ENCODE measurements at regions not wholly inside any gene's neighbourhood (a gene's known extent, or its start where the extent isn't known, plus 50 kb on each side); places are given as distances from the start of the nearest gene placed in this dataset.

DNA sequence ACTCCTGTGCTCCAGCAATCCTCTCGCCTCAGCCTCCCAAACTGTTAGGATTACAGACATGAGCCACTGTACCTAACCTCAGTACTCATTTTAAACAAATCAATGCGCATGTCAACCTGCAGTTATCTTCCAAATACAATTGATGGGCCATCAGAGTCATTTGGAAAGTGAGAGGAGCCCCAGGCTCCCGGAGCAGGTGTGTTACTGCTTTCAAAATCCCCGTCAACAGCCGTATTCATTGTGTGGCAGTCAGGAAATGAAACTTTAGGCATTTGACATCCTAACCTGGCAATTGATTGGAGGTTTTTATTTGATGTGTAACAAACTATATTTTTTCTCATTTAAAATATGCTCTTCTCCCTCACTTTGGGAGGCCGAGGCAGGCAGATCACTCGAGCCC, 623.6 kb upstream of the TENM3 start:
- no peak for DNase-seq (ENCODE audit: low read depth)

DNA sequence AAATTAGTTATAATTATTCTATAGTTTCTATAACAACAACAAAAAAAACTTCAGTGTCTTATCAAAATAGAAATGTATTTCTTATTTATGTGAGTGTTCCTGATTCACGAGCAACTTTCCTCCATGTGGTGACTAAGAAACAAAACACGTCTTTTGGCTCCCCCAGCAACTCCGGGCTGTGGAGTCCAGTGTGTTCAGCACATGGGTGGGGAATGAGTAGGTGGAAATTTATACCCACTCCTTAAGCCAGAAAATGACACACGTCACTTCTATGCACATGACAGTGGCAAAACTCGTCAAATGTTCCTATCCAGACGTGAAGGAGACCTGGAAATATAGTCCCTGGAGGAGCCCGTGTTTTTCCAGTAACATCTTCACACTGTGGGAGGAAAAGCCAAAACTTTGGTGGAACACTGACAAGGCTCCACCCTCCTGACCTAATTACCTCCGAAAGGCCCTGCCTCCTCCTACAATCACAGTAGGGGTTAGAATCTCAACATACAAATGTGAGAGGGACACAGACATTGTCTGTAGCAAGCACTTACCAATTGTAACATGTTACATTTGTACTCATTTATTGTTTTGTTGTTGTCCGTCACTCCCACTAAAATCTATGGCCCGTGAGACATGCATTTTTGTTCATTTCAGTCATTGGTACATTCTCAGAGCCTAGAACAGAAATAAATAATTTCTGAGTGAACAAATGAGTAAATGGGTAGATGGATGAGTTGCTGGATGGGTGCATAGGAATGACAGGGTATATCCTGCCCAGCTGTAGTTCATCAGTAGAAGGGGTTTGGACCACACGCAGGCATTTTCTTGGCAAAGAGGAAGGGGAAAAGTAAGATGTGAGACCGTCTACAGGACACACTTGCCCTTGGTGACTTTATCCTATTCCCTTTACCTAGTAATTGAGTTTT, 605.8 kb upstream of the TENM3 start:
- DNase-seq (ENCODE audit: low read depth): no peak

DNA sequence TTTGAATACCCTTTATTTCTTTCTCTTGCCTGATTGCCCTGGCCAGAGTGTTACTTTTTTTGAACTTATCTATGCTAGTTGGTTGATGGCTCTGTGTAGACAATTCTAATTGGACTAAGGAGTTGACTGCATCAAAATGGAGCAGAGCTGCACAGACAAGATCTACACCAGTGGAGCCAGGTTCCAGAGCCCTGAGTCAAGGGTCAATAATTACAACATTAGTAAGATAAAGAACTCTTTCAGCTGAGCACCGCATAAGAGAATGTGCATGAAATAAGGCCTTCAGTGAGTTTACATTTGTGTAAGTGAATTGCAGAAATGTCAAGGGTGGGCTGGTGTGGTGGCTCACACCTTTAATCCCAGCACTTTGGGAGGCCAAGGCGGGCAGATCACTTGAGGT, 599.7 kb upstream of the TENM3 start:
- no peak for DNase-seq (ENCODE audit: low read depth)

- no peak for DNase-seq (ENCODE audit: low read depth)
Measured at GRCh38 chr4:181645489-181645888, 597.7 kb upstream of the TENM3 start.

GRCh38 chr4:181646864-181647263, 596.3 kb upstream of the TENM3 start:
- DNase-seq (ENCODE audit: low read depth): no peak

DNA sequence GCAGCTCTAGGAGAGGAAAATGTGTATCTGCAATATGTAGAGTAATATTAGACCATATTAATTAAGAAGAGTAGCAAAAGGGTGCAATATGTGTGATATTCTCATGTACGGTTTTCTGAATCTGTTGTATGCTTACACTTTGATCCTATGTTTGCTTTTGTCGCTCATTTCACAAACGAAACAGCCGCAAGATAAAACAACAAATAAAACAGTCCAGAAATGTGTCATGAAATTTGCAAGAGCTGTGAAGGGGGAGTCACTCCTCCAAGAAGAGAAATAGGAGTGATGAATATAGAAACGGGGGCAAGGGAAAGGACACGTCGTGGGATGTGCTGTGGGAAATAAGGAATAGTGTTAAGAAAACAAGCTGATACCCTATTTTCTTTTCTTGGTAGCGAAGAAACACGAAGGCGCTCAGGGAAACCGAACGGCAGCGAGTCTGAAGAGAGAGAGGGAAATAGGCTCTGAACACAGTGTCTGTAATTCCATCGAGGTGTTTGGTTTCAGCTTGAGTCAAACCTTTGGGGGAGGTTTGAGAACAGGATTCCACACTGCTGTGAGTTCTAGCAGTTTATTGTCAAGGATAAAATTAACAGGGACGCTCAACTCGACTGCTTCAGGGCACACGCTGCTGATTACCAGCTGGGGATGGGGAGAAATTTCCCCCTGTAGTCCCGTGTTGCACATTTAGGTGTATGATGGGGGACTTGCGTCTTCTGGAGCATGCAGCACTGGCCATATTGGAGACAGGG, 595.6 kb upstream of the TENM3 start:
- DNase-seq (ENCODE audit: low read depth): no peak

DNA sequence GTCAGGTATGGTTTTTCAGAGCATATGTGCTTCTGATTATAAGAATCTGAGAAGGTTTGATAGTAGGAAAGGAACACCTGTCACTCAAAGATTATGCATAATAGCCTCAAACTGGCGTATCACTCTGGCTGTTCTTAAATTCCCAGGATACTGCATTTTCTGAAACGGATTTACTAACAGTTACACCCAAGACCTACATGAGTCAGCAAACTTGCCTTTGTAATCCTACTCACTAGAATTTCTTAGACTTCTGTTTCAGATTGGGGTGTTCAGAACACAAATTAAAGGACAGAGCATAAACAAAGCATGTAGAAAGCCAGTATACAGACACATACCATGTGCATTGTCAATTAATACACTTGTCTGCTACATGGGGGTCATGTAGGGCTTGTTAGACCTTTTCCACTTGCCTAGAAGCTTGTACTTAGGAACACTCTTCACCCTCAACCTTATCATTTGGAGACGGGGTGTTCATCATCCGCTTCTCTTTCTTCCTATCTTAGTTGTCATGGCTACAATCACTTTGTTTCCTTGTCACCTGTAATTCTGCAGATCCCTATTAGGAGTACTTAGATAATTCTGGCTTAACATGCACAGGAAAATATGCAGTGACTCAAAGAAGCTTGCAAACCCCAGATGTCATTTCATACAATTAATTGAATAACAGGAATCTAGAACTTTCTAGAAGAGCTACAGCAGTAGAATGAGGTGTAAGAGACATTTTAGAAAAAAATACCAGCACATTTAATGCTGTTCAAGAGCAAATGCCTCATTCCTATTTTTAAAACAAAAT, 593.0 kb upstream of the TENM3 start:
- no peak for DNase-seq (ENCODE audit: low read depth)

DNA sequence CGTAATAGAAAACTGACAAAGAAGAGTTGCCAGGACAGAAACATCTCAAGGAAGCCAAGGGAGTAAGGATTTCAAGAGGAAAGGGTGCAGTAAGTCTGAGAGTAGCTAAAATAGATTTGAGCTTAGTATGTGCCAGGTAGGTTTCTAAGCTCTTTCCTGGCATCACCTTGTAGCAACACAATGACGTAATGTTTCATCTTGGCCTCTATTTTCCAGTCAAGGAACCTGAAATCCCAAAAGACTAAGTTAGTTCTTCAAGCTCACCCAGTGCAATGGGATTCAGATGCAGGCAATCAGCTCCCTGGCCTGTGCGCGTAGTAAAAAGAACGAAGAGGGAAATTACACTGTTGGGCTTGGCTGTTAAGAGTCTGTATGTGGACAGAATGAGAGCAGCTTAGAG, 586.5 kb upstream of the TENM3 start:
- DNase-seq (ENCODE audit: low read depth): no peak

GRCh38 chr4:181659202-181659601, 584.0 kb upstream of the TENM3 start:
- DNase-seq (ENCODE audit: low read depth): no peak

DNA sequence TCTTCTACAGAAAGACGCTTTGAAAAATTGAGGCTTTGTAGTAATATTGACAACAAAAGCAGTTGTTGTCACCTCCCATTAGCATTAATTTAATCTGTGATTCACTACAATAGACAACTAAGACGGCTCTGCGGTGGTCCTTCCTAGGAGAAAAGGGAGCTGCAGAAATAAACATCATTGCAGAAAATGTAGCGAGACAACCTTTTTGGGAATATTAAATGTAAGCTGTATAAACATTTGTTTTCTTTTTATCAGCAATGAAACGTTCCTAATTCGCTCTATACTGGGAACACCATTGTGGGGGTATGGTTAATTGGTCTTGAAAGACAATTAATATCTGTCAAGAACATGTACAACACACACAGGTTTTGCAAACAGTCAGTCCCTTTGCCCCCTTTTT, 583.3 kb upstream of the TENM3 start:
- no peak for DNase-seq (ENCODE audit: low read depth)

GRCh38 chr4:181661090-181661489, 582.1 kb upstream of the TENM3 start:
- no peak for DNase-seq (ENCODE audit: low read depth)

GRCh38 chr4:181661923-181662322, 581.3 kb upstream of the TENM3 start:
- no peak for DNase-seq (ENCODE audit: low read depth)

DNA sequence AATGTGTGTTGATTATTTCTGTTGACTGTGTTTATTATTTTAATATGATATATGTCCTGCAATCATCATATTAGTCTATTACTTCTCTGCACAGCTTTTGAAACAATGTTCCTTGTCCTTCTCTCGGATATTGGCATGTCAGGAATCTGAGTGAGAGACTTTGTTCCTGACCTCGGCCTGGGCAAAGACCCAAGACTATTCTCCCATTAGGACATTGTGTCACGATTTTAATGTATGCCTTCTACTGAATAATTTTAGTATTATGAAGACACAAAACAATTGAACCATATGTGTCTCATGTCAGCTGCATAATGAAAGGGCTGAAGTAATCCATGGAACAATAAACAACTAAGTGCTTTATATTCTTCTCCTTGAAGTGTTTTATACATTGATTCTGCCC, 580.8 kb upstream of the TENM3 start:
- no peak for DNase-seq (ENCODE audit: low read depth)

GRCh38 chr4:181670506-181670905, 572.7 kb upstream of the TENM3 start:
- DNase-seq (ENCODE audit: low read depth): no peak

DNA sequence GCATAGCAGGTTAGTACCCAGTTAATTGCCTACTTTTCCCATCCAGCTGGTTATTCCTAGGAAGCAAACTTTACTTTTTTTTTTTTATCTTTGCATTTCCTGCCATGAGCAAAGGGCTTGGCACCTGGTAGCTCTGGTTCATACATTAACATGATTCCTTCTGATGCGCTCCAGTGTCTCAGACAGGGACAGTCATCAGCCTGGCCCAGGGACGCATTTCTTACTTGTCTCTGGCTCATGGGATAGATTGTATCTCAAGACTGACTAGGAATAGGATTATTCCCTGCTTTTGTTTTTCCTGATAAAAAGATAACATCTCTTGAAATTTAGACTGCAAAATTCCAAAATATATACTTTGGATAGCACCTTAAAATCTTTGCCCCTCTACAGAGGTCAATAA, 571.5 kb upstream of the TENM3 start:
- no peak for DNase-seq (ENCODE audit: low read depth)

DNA sequence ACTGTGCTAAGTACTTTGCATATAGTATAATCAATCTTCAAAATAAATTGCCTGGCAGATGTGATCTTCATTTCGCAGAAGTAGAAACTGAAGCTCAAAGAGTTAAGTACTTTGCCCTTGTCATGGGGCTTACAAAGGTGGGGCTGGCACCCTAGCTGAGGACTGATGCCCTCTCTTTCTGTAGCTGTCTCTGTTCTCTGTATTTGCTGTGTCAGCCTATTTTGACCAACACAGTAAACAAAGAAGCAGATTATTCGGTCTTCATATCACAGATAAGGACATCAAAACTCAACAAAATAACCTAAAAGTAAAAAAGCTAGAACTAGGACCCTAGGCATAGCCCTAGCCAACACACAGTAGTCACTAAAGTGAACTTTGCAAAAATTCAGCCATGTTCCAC, 570.5 kb upstream of the TENM3 start:
- DNase-seq (ENCODE audit: low read depth): no peak

DNA sequence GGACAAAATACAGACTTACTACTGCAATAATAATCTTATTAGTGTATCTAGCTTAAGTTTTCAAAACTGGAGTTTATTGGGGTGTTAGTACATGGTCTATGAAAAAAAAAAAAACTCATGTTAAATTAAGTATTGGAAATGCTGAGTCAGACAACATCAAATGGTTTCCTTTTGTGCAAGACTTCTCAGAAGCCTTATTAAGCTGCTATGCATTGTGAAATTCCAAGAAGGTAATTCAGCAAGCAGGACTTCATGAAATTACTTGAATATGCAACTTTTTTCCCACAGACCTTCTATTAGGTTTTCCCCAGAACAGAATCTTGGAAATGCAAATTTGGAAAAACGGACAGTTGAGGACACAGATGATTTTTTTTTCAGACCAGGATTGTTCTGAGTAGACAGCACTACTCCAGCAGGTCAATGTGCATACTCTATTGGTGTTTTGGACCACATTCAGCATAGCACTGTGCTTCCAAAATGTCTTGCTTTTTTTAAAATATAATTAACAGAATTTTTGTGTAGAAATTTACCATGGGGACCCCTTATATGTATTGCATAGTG, 568.8 kb upstream of the TENM3 start:
- no peak for DNase-seq (ENCODE audit: low read depth)

DNA sequence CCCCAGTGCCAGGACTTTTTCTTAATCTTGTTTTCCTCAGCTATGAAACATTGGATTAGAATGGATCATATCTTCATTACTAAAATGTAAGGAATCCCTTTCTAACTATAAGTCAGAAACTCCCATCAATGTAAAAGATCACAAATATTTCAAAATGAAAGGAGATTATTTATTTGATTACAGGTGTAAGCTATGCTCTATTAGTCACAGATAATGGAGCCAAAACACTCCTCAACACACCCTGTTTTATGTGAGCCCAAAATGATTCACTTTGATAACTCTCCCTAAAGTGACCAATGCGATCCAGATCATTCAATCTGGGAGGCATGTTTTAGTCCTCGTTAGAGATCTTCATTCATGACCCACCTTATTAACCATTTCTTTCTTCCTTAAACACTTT, 566.7 kb upstream of the TENM3 start:
- no peak for DNase-seq (ENCODE audit: low read depth)

DNA sequence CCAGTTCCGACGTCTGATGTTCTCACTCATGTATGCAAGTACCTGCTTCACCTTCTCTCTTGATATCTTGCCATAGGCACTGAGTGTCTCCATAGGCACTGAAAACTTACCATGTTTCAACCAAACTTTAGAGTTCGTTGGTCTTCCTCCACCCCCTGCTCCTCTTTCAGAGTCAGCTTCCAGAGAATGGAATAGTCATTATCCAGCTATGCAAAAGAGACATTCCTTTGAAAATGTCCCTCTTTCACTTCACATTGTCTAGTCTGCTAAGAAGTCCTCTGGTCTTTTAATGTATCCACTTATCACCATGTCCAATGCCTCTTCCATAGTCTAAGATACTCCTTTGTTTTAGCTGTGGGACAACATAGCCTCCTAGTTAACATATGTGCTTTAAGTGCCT, 566.0 kb upstream of the TENM3 start:
- no peak for DNase-seq (ENCODE audit: low read depth)

- no peak for DNase-seq (ENCODE audit: low read depth)
Measured at GRCh38 chr4:181677621-181678020, 565.6 kb upstream of the TENM3 start.

DNA sequence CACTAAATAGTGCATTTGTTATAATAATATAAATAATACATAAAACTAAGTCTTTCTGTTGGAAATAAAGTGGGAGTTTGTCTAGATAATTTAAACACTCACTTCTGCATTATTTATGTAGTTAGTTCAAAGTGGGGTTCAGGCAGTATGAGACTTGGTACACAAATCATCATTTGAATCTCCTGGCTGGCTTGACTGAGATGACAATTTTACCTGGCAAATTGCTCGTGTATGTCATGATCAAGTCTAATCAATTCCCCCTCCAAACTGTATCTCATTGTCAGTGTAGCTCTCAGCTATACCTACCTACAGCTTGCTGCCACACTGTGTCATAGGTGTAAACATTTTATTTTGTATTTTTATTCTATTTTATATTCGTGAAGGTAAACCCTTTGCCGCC, 563.4 kb upstream of the TENM3 start:
- DNase-seq (ENCODE audit: low read depth): no peak

DNA sequence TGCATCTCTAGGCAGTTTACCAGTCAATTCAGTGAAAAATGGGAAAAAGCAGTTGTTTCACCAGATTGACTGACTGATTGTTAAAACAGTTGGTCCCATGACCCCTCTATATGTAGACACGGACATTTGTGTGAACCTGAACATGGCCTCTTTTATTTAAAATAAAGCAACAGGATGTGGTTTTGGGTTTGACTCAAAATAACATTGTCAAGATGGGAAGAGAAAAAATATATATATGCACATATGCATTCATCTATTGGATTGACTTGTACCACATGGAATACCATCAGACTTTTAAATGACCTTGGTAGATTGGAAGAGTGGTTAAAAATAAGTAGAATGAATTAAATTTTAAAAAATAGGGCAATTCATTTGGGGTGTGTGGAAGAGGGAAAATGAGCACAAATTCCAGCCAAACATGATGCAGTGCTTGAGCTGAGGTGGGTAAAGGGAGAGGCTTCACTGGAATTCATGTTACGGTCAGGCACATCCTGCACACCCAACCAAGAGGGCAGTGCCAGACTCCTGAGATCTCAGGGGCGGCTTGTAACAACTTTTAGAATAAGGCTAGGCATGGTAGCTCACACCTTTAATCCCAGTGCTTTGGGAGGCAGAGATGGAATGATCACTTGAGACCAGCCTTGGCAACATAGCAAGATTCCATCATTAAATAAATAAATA, 560.7 kb upstream of the TENM3 start:
- no peak for DNase-seq (ENCODE audit: low read depth)
